SK-MEL-5 (cell line): ENCODE measurements at regions not wholly inside any gene's neighbourhood (a gene's known extent, or its start where the extent isn't known, plus 50 kb on each side); places are given as distances from the start of the nearest gene placed in this dataset.

ENCODE experiments used
- DNase-seq: peaks from one replicate; pipeline ENCODE4 v3.0.0-alpha.2; 2016; ENCODE audit warnings: low read depth, low spot score
- in situ Hi-C: cut with HindIII; loops from 2 replicates; pipeline ENCODE4 v1.10.0; 2016; ENCODE audit warnings: low sequenced_read_pairs, high pct_unique_total_duplicates, low pct_unique_long_range_greater_than_20kb

DNA sequence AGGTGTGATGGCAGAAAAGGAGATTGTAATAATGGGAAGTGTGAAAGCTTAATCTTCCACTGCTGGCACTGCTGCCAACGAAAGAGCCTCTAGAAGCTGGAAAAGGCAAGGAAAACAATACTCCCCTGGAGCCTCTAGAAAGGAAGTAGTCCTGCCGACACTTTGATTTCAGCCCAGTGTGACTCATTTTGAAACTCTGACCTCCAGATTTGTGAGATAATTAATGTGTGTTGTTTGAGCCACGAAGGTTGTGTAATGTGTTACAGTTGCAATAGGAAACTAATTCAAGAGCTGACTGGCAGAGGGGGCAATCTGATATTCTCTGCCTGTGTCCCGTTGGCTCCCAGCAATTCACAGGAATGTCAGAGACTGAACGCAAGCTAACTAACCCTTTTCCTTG, 219.2 kb upstream of the UBE2E3 start:
- in situ Hi-C loops = no loop called here
- DNase-seq = peak; percentile 16

DNA sequence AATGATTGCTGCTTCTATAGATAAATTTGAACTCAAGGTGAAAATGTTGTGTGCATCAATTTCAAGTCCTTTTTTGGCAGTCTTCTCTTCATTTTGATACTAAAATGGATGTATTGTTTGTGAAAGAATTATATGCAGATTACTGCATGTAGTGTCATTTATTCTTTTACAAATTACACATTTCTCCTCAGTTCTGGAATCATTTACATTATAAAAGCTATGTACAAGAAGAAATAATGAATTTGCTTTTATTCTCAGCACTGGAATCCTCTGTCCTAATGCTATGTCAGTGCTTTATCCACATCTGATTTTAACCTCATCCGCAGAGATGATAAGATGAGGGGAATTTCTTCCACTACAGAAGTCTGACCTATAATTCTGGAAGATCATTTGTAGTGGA, 220.8 kb upstream of the UBE2E3 start:
- DNase-seq = no peak
- in situ Hi-C loops = no loop called here

DNA sequence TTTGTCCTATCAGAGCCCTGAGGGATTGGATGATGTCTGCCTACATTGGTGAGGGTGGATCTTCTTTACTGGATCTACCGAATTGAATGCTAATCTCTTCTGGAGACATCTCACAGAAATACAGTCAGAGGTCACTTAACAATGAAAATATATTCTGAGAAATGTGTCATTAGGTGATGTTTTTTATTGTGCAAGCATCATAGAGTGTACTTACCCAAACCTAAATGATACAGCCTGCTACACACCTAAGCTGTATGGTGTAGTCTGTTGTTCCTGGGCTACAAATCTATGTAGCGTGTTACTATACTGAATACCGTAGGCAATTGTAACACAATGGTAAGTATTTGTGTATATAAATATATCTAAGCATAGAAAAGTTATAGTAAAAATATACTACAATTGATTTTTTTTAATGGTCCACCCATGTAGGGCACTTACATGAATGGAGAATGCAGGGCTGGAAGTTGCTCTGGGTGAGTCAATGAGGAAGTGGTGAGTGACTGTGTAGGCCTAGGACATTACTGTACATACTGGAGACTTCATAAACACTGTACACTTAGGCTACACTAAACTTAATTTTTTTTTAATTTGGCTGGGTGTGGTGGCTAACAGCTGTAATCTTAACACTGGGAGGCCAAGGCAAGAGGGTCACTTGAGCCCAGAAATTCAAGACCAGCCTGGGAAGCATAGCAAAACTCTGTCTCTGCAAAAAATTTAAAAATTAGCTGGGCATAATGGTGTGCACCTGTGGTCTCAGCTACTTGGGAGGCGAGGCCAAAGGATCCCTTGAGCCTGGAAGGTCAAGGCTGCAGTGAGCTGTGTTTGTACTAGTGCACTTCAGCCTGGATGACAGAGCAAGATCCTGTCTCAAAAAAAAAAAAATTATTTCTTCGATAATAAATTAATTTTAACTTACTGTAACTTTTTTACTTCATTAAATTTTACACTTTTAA, 226.3 kb upstream of the UBE2E3 start:
- in situ Hi-C loops = no loop called here
- DNase-seq = no peak

DNA sequence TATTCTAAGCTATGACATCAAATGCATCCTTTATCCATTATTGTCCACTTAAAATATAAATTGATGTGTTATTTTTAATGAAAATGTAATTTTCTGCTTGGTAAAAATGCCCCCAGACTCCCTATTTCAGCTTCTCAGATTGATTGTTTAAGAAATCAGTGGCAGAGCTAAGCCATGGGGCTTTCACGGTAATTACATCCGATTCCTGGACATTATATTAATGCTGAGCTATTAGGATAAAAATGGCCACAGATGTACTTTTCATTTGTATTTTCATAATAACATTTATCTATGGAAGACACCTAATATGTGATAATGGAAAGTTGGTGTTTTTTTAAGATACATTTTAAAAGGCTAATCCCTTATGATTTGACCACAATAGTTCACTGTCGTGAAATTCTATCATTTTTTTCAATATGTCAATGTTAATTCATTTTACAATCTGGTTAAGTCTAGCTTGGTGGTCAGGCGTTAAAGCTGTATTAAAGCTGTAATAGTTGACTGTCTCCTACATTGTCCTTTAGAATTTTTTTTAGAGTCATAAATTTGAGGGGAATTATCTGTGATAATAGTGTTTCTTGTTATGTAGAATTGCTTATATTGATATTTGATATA, 229.0 kb upstream of the UBE2E3 start:
- no peak for DNase-seq
- in situ Hi-C loops = no loop called here

DNA sequence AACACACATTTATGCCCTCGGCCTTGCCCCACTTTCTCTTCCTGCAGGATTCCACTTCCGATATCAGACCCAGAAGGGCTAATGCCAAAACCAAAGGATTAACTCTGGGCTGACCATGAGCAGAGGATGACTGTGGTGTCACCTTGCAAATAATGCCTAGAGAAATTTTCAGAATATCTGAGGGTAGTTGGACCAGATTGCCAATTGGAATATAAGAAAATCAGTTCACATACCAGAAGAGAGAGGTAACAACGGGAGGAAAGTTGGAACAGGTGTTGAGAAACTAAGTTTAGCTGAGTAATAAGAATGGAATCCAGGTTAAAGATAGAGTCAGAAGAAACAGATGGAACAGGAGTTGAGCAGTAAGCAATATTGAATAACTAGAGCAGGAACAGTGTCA, 232.7 kb upstream of the UBE2E3 start:
- in situ Hi-C loops = no loop called here
- DNase-seq = no peak

DNA sequence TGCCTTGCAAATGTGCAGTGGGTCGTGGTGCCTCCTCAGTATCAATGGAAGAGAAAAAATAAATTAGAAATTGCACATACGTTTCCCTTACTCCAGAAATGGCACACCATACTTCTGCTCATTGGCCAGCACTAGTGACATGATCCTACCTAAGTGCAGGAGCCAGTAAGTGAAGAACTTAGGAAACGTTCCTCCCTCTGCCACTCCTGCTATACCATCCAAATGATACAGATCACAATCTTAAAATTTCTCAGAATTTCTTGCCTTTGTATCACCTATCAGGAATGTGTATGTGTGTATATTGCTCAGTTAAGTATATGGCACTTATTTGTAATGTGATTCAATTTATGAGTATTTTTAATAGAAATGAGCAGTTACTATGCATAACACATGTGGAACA, 237.0 kb upstream of the UBE2E3 start:
- DNase-seq = no peak
- in situ Hi-C loops = no loop called here

DNA sequence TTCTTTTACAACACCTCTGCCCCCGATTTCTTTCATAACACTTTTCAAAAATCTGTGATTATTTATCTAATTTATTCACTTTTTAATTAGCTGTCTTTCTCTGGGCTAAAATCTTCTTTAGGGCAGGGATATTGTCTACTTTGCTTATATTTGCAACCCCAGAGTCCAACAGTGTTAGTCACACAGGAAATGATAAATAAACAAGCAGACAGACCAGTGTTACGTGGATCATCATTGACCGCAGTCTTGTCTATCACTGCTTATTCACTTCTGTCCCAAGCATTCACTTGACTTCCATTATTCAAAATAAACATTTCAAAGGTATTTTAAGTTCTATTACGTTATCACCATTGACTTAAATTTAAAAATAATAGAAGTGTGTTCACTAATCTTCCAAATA, 237.6 kb upstream of the UBE2E3 start:
- in situ Hi-C loops = no loop called here
- DNase-seq = no peak

DNA sequence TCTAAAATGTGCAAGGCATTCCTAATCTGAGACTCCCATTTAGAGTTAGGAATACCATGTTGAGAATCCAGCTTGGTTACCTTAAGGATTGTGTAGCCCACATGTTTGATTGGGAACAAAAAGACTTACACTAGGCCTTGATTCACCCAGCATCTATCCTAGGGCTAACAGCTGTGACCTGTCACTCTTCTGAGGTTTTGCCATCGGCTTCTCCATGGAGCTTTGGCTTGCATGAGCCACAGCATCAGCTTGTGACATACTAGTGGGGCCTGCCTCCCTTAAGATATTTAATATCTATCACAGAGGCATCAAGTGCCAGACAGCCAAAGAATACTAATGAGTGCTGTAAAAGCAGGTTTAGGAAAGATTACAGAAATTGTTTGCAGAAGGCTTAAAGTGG, 241.3 kb upstream of the UBE2E3 start:
- DNase-seq = no peak
- in situ Hi-C loops = no loop called here

DNA sequence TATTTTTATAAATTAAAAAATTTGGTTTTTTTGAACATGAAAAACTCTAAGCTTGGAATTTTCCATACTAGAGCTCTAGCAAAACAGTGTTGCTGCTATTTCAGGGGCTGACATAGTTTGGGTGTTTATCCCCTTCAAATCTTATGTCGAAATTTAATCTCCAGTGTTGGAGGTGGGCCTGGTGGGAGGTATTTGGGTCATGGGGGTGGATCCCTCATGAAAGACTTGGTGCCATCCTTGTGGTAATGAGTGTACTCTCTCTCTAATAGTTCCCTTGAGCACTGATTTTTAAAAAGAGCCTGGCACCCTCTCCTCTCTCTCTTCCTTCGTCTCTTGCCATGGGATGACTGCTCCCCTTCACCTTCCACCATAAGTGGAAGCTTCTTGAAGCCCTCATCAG, 244.6 kb upstream of the UBE2E3 start:
- in situ Hi-C loops = no loop called here
- DNase-seq = no peak

DNA sequence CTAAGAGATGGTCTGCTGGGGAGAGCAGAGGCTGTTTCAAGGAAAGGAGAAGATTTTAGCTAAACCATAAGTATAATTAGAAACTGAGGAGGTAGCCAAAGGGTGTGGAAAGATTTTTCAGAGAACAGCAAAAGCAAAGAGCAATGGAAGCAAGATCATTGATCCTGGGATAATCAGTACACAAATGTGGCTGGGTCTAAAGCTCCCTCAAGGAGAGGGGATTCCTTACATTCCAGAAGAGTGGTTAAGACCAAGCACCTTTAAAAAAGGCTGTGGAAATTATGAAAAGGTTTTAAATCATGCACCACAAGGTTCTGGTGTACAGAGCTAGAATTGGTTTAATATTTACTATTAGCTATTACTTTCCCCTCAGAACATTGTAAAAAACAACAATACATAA, 246.0 kb upstream of the UBE2E3 start:
- in situ Hi-C loops = no loop called here
- no peak for DNase-seq

DNA sequence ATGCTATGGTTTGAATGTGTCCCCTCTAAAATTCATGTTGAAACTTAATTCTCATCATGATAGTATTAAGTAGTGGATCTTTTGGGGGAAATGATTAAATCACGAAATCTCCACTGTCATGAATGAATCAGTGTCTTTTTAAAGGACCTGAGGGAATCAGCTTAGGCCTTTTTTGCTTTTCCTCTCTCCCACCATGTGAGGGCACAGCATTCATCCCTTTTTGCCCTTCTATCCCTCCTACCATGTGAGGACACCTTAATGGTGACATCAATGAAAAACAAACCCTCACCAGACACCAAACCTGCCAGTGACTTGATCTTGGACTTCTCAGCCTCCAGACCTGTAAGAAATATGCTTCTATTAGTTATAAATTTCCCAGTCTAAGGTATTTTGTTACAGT, 247.1 kb upstream of the UBE2E3 start:
- peak; percentile 52 for DNase-seq
- in situ Hi-C loops = no loop called here

DNA sequence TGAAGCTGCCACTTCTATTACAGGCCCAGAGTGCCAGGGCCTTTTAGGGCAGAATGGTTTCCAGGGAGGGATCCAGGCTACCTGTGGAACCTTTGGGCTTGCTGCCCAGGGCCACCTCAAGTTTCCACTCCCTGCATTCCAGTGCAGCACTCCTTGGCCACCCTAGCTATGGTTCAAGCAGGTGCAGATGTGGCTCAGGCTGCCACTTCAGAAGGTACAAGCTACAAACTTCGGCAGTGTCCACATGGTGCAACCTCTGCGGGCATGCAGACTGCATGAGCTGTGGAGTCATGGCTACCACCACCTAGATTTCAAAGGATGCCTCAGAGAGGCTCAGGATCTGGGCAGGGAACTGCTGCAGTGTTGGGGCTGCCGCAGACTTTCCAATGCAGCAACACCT, 248.1 kb upstream of the UBE2E3 start:
- no peak for DNase-seq
- in situ Hi-C loops = no loop called here

DNA sequence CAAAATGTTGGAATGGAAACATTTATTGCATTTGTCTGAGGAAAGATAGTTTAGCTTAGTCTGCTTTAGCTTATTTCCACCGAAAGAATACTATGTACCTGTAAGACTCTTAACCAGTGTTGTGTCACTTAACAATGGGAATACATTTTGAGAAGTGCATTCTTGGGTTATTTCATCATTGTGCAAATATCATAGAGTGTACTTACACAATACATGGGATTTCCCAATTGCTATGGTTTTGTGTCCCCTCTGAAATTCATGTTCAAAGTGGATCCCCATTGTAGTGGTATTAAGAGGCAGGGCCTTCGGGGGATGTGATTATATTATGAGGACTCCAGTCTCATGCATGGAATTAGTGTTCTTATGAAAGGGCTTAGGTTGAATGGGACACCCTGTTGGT, 249.4 kb upstream of the UBE2E3 start:
- DNase-seq = no peak
- in situ Hi-C loops = no loop called here

DNA sequence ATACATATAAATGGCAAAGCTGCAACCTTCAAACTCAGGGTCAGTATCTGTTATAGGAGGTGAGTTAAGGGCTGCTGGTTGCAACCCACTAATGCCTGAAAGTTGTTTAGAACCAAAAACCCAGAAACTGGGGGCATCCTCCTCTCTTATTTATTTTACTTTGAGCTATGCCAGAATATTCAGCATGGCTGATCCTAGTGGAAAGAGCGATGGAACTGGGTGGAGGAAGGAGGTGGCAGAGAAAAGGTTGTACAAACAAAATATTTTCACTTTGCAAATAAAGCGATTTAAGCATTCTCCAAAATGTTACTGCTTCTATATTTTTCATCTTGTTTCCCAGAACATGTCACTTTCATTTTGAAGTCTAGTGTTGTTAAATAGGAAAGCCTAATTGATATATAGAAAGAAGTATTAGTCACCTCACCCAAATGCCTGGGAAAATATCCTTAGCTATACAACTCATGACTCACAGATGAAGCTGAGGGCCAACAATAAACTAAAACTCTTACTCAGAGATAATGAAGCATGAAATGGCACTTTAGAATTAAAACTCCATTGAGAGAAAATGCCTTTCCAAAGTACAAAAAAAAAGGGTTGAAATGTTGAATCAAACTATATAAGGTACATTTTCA, 251.4 kb upstream of the UBE2E3 start:
- in situ Hi-C loops = no loop called here
- no peak for DNase-seq

DNA sequence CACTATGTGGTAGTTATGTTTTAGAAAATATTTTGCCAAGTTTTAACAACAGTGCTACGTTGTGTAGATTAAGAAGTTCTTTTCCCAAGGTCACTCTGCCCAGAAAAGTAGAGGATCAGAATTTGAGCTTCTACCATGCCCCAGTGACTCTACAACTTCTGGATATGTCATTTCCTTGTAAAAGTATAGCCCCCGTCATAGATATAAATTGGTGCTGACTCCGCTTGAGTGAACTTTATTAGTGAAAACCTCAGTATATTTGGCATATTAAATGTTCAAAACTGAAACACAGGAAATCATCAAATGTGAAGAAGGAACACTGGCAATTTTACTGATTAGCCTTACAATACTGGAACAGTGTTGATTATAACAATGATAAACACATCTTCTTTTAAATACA, 256.7 kb upstream of the UBE2E3 start:
- in situ Hi-C loops = no loop called here
- DNase-seq = no peak

DNA sequence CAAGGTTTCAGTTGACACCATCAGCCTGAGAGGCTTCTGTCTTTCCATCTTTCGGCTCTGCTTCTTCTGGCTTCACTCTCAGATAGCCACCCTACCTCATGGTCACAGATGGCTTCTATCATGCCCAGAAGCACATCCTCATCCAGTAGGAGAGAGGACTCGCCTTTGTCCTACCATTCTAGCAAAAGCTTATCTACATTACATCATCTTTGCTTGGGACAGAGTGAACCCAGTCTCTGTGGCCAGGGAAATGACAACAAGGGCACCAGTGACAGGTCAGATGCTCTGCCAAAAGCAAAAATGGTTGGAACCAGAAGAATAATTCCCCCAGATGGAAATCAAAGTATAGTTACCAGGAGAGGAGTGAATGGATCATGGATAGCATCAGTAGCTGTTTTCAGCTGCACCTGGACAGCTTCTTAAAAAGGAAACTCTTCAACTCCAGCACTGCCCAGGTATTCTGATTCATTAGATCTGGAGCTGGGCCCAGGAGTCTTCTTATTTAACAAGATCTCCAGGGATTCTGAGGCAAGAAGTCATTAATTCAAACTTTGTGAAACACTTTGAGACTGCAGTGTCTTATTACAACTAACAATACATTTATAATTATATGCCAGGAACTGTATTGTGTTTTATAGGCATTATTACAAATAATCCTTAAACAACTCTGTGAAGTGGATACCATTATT, 257.7 kb upstream of the UBE2E3 start:
- DNase-seq = no peak
- in situ Hi-C loops = no loop called here

DNA sequence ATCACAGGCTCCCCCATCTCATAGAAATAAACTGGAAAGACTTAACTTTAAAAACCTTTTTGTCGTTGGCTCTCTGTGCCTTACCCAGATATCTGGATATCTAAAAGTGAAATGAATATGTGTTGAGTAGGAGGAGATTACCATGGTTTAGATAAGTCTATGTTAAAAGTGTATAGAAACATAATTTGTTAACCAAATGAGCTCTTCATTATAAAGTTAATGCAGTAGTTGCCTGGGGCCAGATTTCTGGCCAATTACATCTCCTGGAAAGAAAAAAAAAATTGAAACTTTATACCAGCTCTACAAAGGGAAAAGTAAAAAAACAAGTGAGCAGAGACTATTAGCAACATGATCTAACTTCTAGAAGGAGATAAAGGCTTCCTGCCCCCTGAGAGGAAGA, 259.6 kb upstream of the UBE2E3 start:
- in situ Hi-C loops = no loop called here
- DNase-seq = no peak

DNA sequence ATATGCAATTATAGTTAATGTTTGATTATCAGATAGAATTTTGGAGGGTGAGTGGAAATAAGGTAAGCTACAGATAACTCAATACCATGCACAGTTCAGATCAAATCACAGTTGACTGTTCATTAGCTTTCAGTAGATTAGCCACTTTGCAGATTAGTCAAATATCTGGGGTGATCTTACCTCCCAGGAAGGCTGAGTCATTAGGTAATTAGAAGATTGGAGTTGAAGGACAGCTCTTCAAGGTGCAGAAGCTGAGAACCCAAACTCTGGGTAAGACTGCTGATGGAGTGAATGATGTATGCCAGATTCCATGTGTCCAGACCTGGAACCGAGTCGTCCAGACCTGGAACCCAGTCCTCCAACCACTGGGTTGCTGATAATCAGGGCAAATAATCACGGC, 262.8 kb upstream of the UBE2E3 start:
- DNase-seq = no peak
- in situ Hi-C loops = no loop called here
